MCF 10A (cell line): ENCODE measurements at regions not wholly inside any gene's neighbourhood (a gene's known extent, or its start where the extent isn't known, plus 50 kb on each side); places are given as distances from the start of the nearest gene placed in this dataset.
A peak's percentile ranks its signal among the peaks of the same experiment; 100 is the strongest.

ENCODE experiments used
- BruUV-seq: library from RNA; stranded (reverse); fragments of 400-500 nt; replicated peaks from 2 replicates; lab custom pipeline; 2021; lab: Mats Ljungman, UMichigan
- CTCF ChIA-PET: fragments of 300-600 bp; sonication (Branson Sonifier 250); formaldehyde crosslinking; extraction: SDS; loops from one replicate; lab custom pipeline; 2021; ENCODE audit warnings: antibody characterized with exemption, inconsistent platforms; lab: Yijun Ruan, JAX
- POLR2A ChIA-PET: fragments of 300-600, 350-650 bp; sonication (Branson Sonifier 250); formaldehyde crosslinking; extraction: SDS; loops from one replicate; lab custom pipeline; 2020; ENCODE audit warnings: antibody characterized with exemption, inconsistent platforms; lab: Yijun Ruan, JAX
- DNase-seq: peaks from one replicate; pipeline ENCODE4 v3.0.0-alpha.2; 2018; ENCODE audit not compliant: unreplicated experiment
- H3K27ac Mint-ChIP-seq: one replicate; pipeline ENCODE4 v1.8.0; 2022; ENCODE audit warnings: mild to moderate bottlenecking, low read depth, mixed read lengths; ENCODE audit not compliant: unreplicated experiment
- H3K27me3 Mint-ChIP-seq: one replicate; pipeline ENCODE4 v1.8.0; 2022; ENCODE audit warnings: mixed read lengths; ENCODE audit not compliant: insufficient read depth, unreplicated experiment
- H3K36me3 Mint-ChIP-seq: one replicate; pipeline ENCODE4 v1.8.0; 2022; ENCODE audit warnings: mild to moderate bottlenecking, moderate library complexity, mixed read lengths; ENCODE audit not compliant: insufficient read depth, unreplicated experiment
- H3K4me1 Mint-ChIP-seq: one replicate; pipeline ENCODE4 v1.8.0; 2022; ENCODE audit warnings: mixed read lengths; ENCODE audit not compliant: insufficient read depth, unreplicated experiment
- H3K4me3 Mint-ChIP-seq: one replicate; pipeline ENCODE4 v1.8.0; 2022; ENCODE audit warnings: mild to moderate bottlenecking, moderate library complexity, mixed read lengths; ENCODE audit not compliant: unreplicated experiment
- H3K9me3 Mint-ChIP-seq: one replicate; pipeline ENCODE4 v1.8.0; 2022; ENCODE audit warnings: mixed read lengths; ENCODE audit not compliant: unreplicated experiment
- CTCF ChIP-seq: fragments of 200-600 bp; IDR thresholded peaks from one replicate; pipeline ENCODE4 v1.8.0; 2022; ENCODE audit warnings: antibody characterized with exemption, mild to moderate bottlenecking; ENCODE audit not compliant: unreplicated experiment
- intact Hi-C: fragments of 100-400 bp; cut with micrococcal nuclease; formaldehyde crosslinking; loops from 2 replicates; pipeline ENCODE4 v1.14.1; 2022

- H3K36me3 Mint-ChIP-seq: no peaks in the 10 kb centered on the region
- intact Hi-C loops: no loop called here
- no TSS peak for BruUV-seq
- no peak for DNase-seq
- H3K27me3 Mint-ChIP-seq: no peaks in the 10 kb centered on the region
- no peaks in the 10 kb centered on the region for H3K4me1 Mint-ChIP-seq
- H3K27ac Mint-ChIP-seq: no peak overlapping the region
- CTCF ChIA-PET: interaction anchor here (0.7 to 2.6 kb wide), 7 partner anchors 11 to 1721 kb away, joined by 3 to 14 read pairs (median 5); no protein-coding TSS in a partner anchor
- H3K4me3 Mint-ChIP-seq: no peak overlapping the region
- H3K9me3 Mint-ChIP-seq: peaks cover 7% of the 10 kb centered on the region
- peak; percentile 9 for TF ChIP-seq CTCF
- POLR2A ChIA-PET: interaction anchor here (0.6 to 0.7 kb wide), 3 partner anchors 11 to 125 kb away, joined by 3 to 4 read pairs (median 3); no protein-coding TSS in a partner anchor
Observed at GRCh38 chr5:30413540-30413939, 779.9 kb upstream of the CDH6 start.

- no peak for DNase-seq
- intact Hi-C loops: no loop called here
- H3K36me3 Mint-ChIP-seq: no peaks in the 10 kb centered on the region
- H3K9me3 Mint-ChIP-seq: peaks cover 13% of the 10 kb centered on the region
- POLR2A ChIA-PET: no interaction called here
- no peak overlapping the region for H3K27ac Mint-ChIP-seq
- TF ChIP-seq CTCF: no peak
- H3K4me3 Mint-ChIP-seq: no peak overlapping the region
- peaks cover 4% of the 10 kb centered on the region for H3K4me1 Mint-ChIP-seq
- no peaks in the 10 kb centered on the region for H3K27me3 Mint-ChIP-seq
- no TSS peak for BruUV-seq
- CTCF ChIA-PET: interaction anchor here (0.7 to 1.8 kb wide), 2 partner anchors 826 to 865 kb away, joined by 3 to 7 read pairs; no protein-coding TSS in a partner anchor
Observed at GRCh38 chr5:30405821-30406220, 787.7 kb upstream of the CDH6 start.

- H3K4me3 Mint-ChIP-seq: no peak overlapping the region
- peak; percentile 68 for DNase-seq
- no peaks in the 10 kb centered on the region for H3K36me3 Mint-ChIP-seq
- TF ChIP-seq CTCF: peak; percentile 59
- H3K9me3 Mint-ChIP-seq: peaks cover 8% of the 10 kb centered on the region
- ChIA-PET CTCF (interaction anchor here (0.5 to 4.6 kb wide), 23 partner anchors 11 to 845 kb away, joined by 3 to 31 read pairs (median 4); no protein-coding TSS in a partner anchor), POLR2A (interaction anchor here (0.6 to 1.0 kb wide), 3 partner anchors 479 to 839 kb away, joined by 3 read pairs; no protein-coding TSS in a partner anchor)
- H3K4me1 Mint-ChIP-seq: peaks cover 4% of the 10 kb centered on the region
- no peak overlapping the region for H3K27ac Mint-ChIP-seq
- no peaks in the 10 kb centered on the region for H3K27me3 Mint-ChIP-seq
- intact Hi-C loops: loop anchor here (1.0 to 2.0 kb wide), 3 partner anchors 361 to 831 kb away; no protein-coding TSS in a partner anchor
- no TSS peak for BruUV-seq
Observed at GRCh38 chr5:30401479-30402058, 791.9 kb upstream of the CDH6 start.

- no peaks in the 10 kb centered on the region for H3K36me3 Mint-ChIP-seq
- peaks cover 14% of the 10 kb centered on the region for H3K4me1 Mint-ChIP-seq
- no peak for DNase-seq
- ChIA-PET POLR2A (no interaction called here), CTCF (interaction anchor here (4.6 kb wide), 1 partner anchor 358 kb away, joined by 31 read pairs; no protein-coding TSS in a partner anchor)
- H3K27ac Mint-ChIP-seq: no peak overlapping the region
- no peak overlapping the region for H3K4me3 Mint-ChIP-seq
- intact Hi-C loops: no loop called here
- BruUV-seq: no TSS peak
- no peak for TF ChIP-seq CTCF
- H3K9me3 Mint-ChIP-seq: peaks cover 8% of the 10 kb centered on the region
- H3K27me3 Mint-ChIP-seq: no peaks in the 10 kb centered on the region
Observed at GRCh38 chr5:30398423-30398822, 795.1 kb upstream of the CDH6 start.
